ENCODE measurements at regions not wholly inside any gene's neighbourhood (a gene's known extent, or its start where the extent isn't known, plus 50 kb on each side); places are given as distances from the start of the nearest gene placed in this dataset.

DNA sequence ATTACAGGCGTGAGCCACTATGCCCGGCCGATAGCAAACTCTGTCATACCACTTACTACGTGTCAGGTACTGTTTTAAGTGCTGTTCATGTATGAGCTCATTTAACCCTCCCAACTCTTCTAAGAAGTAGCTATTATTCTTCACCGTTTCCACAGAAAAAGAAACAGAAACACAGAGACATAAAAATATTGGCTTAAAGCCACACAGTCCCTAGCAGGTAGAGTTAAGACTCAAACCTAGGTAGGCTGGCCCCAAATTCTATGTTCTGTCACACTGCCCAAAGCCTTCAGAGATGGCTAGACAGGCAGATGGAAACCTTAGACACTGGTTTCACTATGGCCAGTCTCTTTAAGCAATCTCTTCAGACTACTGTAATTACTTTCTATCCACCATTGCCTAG is 149.8 kb upstream of the KCNMB2 start:
- TF ChIP-seq EZH2 (IDR thresholded peaks at IDR 0.05; ENCODE audit: borderline replicate concordance, low read depth, low read length, severe bottlenecking) (no peak), POLR2A (IDR thresholded peaks at IDR 0.05; ENCODE audit: low read depth, low read length) (no peak), POLR2AphosphoS5 (IDR thresholded peaks at IDR 0.05; ENCODE audit: insufficient read depth, low read depth, low read length) (no peak), MAX (IDR thresholded peaks at IDR 0.05; ENCODE audit: insufficient read depth, insufficient read length) (no peak), JUN (IDR thresholded peaks at IDR 0.05; ENCODE audit: borderline replicate concordance, insufficient read depth, insufficient read length, low read depth) (no peak), GATA2 (IDR thresholded peaks at IDR 0.05; ENCODE audit: insufficient read depth, insufficient read length, low read depth, low read length) (no peak)
- TF ChIP-seq, protein P1, sequence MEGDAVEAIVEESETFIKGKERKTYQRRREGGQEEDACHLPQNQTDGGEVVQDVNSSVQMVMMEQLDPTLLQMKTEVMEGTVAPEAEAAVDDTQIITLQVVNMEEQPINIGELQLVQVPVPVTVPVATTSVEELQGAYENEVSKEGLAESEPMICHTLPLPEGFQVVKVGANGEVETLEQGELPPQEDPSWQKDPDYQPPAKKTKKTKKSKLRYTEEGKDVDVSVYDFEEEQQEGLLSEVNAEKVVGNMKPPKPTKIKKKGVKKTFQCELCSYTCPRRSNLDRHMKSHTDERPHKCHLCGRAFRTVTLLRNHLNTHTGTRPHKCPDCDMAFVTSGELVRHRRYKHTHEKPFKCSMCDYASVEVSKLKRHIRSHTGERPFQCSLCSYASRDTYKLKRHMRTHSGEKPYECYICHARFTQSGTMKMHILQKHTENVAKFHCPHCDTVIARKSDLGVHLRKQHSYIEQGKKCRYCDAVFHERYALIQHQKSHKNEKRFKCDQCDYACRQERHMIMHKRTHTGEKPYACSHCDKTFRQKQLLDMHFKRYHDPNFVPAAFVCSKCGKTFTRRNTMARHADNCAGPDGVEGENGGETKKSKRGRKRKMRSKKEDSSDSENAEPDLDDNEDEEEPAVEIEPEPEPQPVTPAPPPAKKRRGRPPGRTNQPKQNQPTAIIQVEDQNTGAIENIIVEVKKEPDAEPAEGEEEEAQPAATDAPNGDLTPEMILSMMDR (IDR thresholded peaks at IDR 0.05; ENCODE audit: extremely low read depth in 1 of 2, insufficient read depth in 1 of 2, low read depth in 1 of 2, low read length in 2 of 2) = no peak
